Activated naive CD8-positive, alpha-beta T cell treated with anti-CD3 and anti-CD28 coated beads for 36 hours (primary cell): ENCODE measurements at regions not wholly inside any gene's neighbourhood (a gene's known extent, or its start where the extent isn't known, plus 50 kb on each side); places are given as distances from the start of the nearest gene placed in this dataset.
"Not testable (repeated sequence)": the region's sequence is repeated elsewhere in the genome, so short reads cannot be mapped to it uniquely, and the experiment has no call there.

ENCODE experiments used
- DNase-seq: peaks from one replicate; pipeline ENCODE4 v3.0.0; 2021
- H3K27ac Mint-ChIP-seq: one replicate; pipeline ENCODE4 v1.8.0; 2022; ENCODE audit warnings: mild to moderate bottlenecking, moderate library complexity, mixed read lengths
- H3K27me3 Mint-ChIP-seq: one replicate; pipeline ENCODE4 v1.8.0; 2022; ENCODE audit warnings: mild to moderate bottlenecking, mixed read lengths
- H3K36me3 Mint-ChIP-seq: one replicate; pipeline ENCODE4 v1.8.0; 2021; ENCODE audit warnings: mild to moderate bottlenecking, mixed read lengths
- H3K4me1 Mint-ChIP-seq: one replicate; pipeline ENCODE4 v1.8.0; 2021; ENCODE audit warnings: mixed read lengths
- H3K4me3 Mint-ChIP-seq: one replicate; pipeline ENCODE4 v1.8.0; 2022; ENCODE audit warnings: mild to moderate bottlenecking, moderate library complexity, mixed read lengths
- H3K9me3 Mint-ChIP-seq: one replicate; pipeline ENCODE4 v1.8.0; 2022; ENCODE audit warnings: mixed read lengths

DNA sequence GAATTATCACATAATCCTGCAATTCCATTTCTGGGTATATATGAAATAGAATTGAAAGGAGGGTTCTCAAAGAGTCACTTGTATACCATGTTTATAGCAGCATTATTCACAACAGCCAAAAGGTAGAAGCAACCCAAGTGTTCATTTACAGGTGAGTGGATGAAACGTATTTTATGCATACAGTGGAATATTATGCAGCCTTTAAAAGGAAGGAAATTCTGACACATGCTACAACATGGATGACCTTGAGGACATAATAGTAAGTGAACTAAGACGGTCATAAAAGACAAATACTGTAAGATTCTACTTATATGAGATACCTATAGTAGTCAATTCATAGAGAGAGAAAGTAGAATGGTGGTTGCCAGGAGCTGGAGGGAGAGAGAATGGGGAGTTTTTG is 110.8 kb upstream of the LIPC start:
- no peaks in the 10 kb centered on the region for H3K36me3 Mint-ChIP-seq
- peaks cover 1% of the 10 kb centered on the region for H3K4me1 Mint-ChIP-seq

DNA sequence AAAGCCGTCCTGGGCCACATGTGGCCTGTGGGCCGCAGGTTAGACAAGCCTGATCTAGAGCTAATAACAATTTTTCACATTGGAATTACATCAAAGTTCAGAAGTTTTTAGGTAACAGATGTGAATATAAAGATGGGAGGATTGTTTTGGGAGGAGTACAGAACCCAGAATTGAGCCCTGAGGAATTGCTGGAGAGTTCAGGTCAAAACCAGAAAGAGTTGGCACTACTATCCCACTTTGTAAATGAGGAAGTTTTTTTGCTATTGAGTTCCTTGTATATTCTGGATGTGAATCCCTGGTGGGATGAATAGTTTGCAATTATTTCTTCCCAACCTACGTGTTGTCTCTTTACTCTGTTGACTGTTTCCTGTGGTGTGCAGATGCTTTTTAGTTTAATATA is 109.5 kb upstream of the LIPC start:
- H3K4me3 Mint-ChIP-seq: no peak overlapping the region
- H3K27ac Mint-ChIP-seq: no peak overlapping the region
- no peak for DNase-seq
- peaks cover 4% of the 10 kb centered on the region for H3K9me3 Mint-ChIP-seq
- H3K4me1 Mint-ChIP-seq: no peaks in the 10 kb centered on the region
- H3K36me3 Mint-ChIP-seq: no peaks in the 10 kb centered on the region
- H3K27me3 Mint-ChIP-seq: no peaks in the 10 kb centered on the region

More for the DNA sequence above, 110.8 kb upstream of the LIPC start:
- Mint-ChIP-seq H3K27me3 (no peaks in the 10 kb centered on the region), H3K4me3 (no peak overlapping the region), H3K27ac (no peak overlapping the region), H3K9me3 (peaks cover 9% of the 10 kb centered on the region)
- DNase-seq: no peak

GRCh38 chr15:58323321-58323720 is 108.5 kb upstream of the LIPC start:
- not testable (repeated sequence) for H3K36me3 Mint-ChIP-seq, DNase-seq, H3K27me3 Mint-ChIP-seq, H3K9me3 Mint-ChIP-seq, H3K27ac Mint-ChIP-seq, H3K4me3 Mint-ChIP-seq, H3K4me1 Mint-ChIP-seq

GRCh38 chr15:58324533-58324932 is 107.3 kb upstream of the LIPC start:
- Mint-ChIP-seq H3K9me3 (peaks cover 4% of the 10 kb centered on the region), H3K4me1 (peaks cover 3% of the 10 kb centered on the region), H3K27me3 (no peaks in the 10 kb centered on the region), H3K27ac (no peak overlapping the region), H3K4me3 (no peak overlapping the region), H3K36me3 (no peaks in the 10 kb centered on the region)
- DNase-seq: no peak

GRCh38 chr15:58327958-58328357 is 103.8 kb upstream of the LIPC start:
- Mint-ChIP-seq H3K4me1 (peaks cover 32% of the 10 kb centered on the region), H3K36me3 (no peaks in the 10 kb centered on the region), H3K4me3 (no peak overlapping the region), H3K27me3 (no peaks in the 10 kb centered on the region), H3K9me3 (no peaks in the 10 kb centered on the region), H3K27ac (no peak overlapping the region)
- DNase-seq: no peak

GRCh38 chr15:58329211-58329610 is 102.6 kb upstream of the LIPC start:
- H3K4me3 Mint-ChIP-seq: no peak overlapping the region
- peaks cover 9% of the 10 kb centered on the region for H3K9me3 Mint-ChIP-seq
- H3K36me3 Mint-ChIP-seq: peaks cover 2% of the 10 kb centered on the region

DNA sequence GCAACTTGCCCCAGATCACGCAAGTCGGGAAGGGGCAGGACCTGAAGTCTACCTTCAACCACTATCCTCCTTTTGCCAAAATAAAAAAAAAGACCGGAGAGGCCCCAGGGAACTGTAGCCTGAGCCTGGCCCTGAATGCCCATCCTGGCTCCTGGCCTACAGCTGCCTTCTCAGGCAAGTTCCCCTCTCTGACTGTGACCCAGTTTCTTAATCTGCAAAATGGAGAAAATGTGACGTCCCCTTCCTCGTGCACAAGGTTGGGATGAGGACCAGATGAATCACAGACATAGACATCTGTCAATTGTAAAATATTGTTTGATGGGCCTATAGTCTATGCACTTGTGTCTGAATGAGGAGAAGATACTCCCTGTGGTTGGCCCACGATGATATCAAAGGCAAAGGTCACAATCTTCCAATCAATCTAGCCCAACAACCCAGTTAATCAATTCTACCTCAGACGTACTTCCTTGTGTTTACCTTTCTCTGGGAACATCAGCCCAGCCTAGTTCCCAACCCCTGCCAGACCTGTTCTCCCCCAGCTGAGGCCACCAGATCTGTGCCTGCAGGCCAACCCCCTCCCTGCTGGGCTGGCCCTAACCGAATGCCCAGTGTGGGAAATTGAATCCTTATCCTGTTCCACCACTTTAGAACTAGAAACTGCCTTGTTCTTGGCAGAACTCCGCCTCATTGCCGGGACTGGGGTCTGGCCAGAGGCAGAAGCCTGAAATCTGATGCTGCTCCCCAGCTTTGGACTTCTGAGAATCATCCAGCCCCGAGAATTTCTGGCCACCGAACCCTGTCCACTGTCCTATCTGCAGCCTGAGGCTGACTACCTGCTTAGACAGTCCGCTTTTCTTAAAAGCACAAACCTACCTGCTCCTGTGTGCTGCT is 101.8 kb upstream of the LIPC start:
- Mint-ChIP-seq H3K27ac (no peak overlapping the region), H3K4me1 (peaks cover 39% of the 10 kb centered on the region), H3K4me3 (no peak overlapping the region), H3K27me3 (no peaks in the 10 kb centered on the region), H3K9me3 (peaks cover 11% of the 10 kb centered on the region), H3K36me3 (peaks cover 2% of the 10 kb centered on the region)
- no peak for DNase-seq

More at GRCh38 chr15:58329211-58329610, 102.6 kb upstream of the LIPC start:
- peaks cover 39% of the 10 kb centered on the region for H3K4me1 Mint-ChIP-seq
- no peak for DNase-seq
- H3K27ac Mint-ChIP-seq: no peak overlapping the region
- no peaks in the 10 kb centered on the region for H3K27me3 Mint-ChIP-seq

- peaks cover 2% of the 10 kb centered on the region for H3K36me3 Mint-ChIP-seq
- H3K27ac Mint-ChIP-seq: peak overlapping the region; percentile 30
- peaks cover 39% of the 10 kb centered on the region for H3K4me1 Mint-ChIP-seq
- peaks cover 11% of the 10 kb centered on the region for H3K9me3 Mint-ChIP-seq
- no peak overlapping the region for H3K4me3 Mint-ChIP-seq
- H3K27me3 Mint-ChIP-seq: no peaks in the 10 kb centered on the region
- no peak for DNase-seq
Observed at GRCh38 chr15:58330741-58331559, 100.8 kb upstream of the LIPC start.

DNA sequence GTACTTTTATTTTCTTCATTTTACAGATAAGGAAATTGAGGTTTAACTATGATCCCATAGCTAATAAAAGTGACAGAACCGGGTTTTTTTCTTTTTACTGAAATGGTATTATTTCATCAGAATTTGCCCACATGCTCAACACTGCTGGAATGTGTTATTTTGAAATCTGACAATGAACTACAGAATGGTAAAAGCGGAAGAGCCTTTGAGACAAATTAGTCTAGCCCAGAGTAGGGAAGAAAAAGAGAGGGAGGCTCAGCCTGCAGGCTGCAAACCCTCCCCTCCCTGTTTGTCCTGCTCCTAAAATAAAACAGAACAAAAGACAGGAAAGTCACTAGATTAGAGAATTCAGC is 100.3 kb upstream of the LIPC start:
- H3K27ac Mint-ChIP-seq: peak overlapping the region; percentile 93
- peaks cover 39% of the 10 kb centered on the region for H3K4me1 Mint-ChIP-seq
- no peak overlapping the region for H3K4me3 Mint-ChIP-seq
- H3K27me3 Mint-ChIP-seq: no peaks in the 10 kb centered on the region
- H3K36me3 Mint-ChIP-seq: peaks cover 2% of the 10 kb centered on the region
- peaks cover 11% of the 10 kb centered on the region for H3K9me3 Mint-ChIP-seq
- DNase-seq: no peak

DNA sequence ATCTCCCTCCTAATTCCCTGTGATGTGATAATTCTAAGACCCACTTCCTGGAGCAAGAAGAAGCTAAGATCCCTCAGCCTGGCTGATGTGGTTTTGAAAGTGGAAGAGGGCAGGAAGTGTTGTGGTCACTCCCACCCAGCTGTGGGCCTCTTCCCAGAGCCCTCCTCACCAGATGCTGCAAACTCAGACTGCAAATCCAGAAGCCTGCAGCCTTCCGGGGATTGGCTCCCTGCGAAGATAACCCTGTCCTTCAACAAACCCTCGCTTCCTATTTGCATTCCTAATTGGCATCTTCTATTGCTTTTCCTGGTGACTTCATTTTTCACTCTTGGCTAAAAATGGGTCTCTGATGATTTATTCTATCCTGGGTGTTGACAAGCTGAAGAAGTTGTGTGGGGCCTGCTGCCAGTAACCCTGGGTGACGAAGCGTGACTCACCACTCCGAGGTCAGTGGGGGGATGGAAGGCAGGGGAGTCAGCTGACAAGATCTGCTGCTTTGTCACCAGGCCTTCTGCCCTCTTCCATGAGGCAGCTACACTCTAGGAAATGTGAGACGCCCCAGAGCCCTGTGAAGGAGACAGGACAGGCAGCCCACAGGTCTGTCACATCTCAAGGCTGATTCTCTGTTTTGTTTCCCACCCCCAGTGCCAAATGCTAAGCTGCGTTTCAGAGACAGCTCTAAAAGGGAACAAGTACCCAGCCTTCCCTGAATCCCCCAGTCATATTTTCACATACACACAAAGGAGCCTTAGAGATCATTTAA is 99.7 kb upstream of the LIPC start:
- DNase-seq: peak; percentile 87
- Mint-ChIP-seq H3K4me3 (peak overlapping the region; percentile 6), H3K27ac (peak overlapping the region; percentile 93), H3K4me1 (peaks cover 39% of the 10 kb centered on the region), H3K27me3 (no peaks in the 10 kb centered on the region), H3K9me3 (peaks cover 11% of the 10 kb centered on the region), H3K36me3 (peaks cover 2% of the 10 kb centered on the region)

GRCh38 chr15:58332676-58333400 is 99.0 kb upstream of the LIPC start:
- H3K27ac Mint-ChIP-seq: peak overlapping the region; percentile 93
- H3K4me1 Mint-ChIP-seq: peaks cover 39% of the 10 kb centered on the region
- no peaks in the 10 kb centered on the region for H3K27me3 Mint-ChIP-seq
- H3K9me3 Mint-ChIP-seq: peaks cover 11% of the 10 kb centered on the region
- H3K4me3 Mint-ChIP-seq: no peak overlapping the region
- no peak for DNase-seq
- H3K36me3 Mint-ChIP-seq: peaks cover 2% of the 10 kb centered on the region

- no peak for DNase-seq
- H3K27ac Mint-ChIP-seq: no peak overlapping the region
- peaks cover 36% of the 10 kb centered on the region for H3K4me1 Mint-ChIP-seq
- peaks cover 2% of the 10 kb centered on the region for H3K36me3 Mint-ChIP-seq
- no peak overlapping the region for H3K4me3 Mint-ChIP-seq
- no peaks in the 10 kb centered on the region for H3K27me3 Mint-ChIP-seq
- peaks cover 12% of the 10 kb centered on the region for H3K9me3 Mint-ChIP-seq
Observed at GRCh38 chr15:58334803-58335202, 97.0 kb upstream of the LIPC start.

DNA sequence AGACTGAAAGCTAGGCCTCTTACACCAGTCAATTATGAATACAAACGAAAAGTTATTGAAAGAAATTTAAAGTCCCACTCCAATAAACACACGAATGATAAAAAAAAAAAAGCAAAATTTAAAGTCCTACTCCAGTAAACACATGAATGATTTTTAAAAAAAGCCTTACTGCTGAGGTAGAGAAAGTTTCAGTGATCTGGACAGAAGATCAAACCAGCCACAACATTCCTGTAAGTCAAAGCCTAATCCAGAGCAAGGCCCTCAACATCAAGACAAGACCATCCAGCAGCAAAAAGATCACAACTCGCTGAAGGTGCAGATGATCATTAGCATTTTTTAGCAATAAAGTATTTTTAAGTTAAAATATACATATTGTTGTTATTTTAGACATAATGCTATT is 95.6 kb upstream of the LIPC start:
- H3K9me3 Mint-ChIP-seq: peaks cover 12% of the 10 kb centered on the region
- no peaks in the 10 kb centered on the region for H3K27me3 Mint-ChIP-seq
- no peak for DNase-seq
- peaks cover 29% of the 10 kb centered on the region for H3K4me1 Mint-ChIP-seq
- H3K4me3 Mint-ChIP-seq: no peak overlapping the region
- peaks cover 3% of the 10 kb centered on the region for H3K36me3 Mint-ChIP-seq
- H3K27ac Mint-ChIP-seq: no peak overlapping the region

GRCh38 chr15:58340176-58340575 is 91.6 kb upstream of the LIPC start:
- Mint-ChIP-seq H3K27ac (no peak overlapping the region), H3K9me3 (peaks cover 1% of the 10 kb centered on the region), H3K4me1 (peaks cover 3% of the 10 kb centered on the region), H3K27me3 (no peaks in the 10 kb centered on the region), H3K36me3 (peaks cover 1% of the 10 kb centered on the region), H3K4me3 (no peak overlapping the region)
- no peak for DNase-seq
